Activated effector memory CD4-positive, alpha-beta T cell treated with anti-CD3 and anti-CD28 coated beads, Interleukin-2, amount 50 U/mL, for 16 hours (primary cell): ENCODE measurements at regions not wholly inside any gene's neighbourhood (a gene's known extent, or its start where the extent isn't known, plus 50 kb on each side); places are given as distances from the start of the nearest gene placed in this dataset.

Experiments used
- DNase-seq: peaks from one replicate; pipeline ENCODE4 v3.0.0-alpha.2; 2020

- DNase-seq: no peak
Measured at GRCh38 chr10:31604646-31605170, 285.7 kb downstream of the ZEB1 start.

GRCh38 chr10:31604096-31604495, 285.1 kb downstream of the ZEB1 start:
- no peak for DNase-seq

GRCh38 chr10:31603235-31604087, 284.4 kb downstream of the ZEB1 start:
- peak; percentile 89 for DNase-seq

GRCh38 chr10:31602541-31603234, 283.7 kb downstream of the ZEB1 start:
- no peak for DNase-seq

GRCh38 chr10:31601136-31601535, 282.1 kb downstream of the ZEB1 start:
- DNase-seq: no peak

GRCh38 chr10:31599626-31600504, 280.8 kb downstream of the ZEB1 start:
- no peak for DNase-seq

- no peak for DNase-seq
Measured at GRCh38 chr10:31596765-31597164, 277.7 kb downstream of the ZEB1 start.

GRCh38 chr10:31595992-31596391, 277.0 kb downstream of the ZEB1 start:
- DNase-seq: no peak

- no peak for DNase-seq
Measured at GRCh38 chr10:31594347-31594873, 275.4 kb downstream of the ZEB1 start.

GRCh38 chr10:31593124-31593523, 274.1 kb downstream of the ZEB1 start:
- no peak for DNase-seq

GRCh38 chr10:31591569-31591968, 272.6 kb downstream of the ZEB1 start:
- no peak for DNase-seq

GRCh38 chr10:31590023-31590800, 271.2 kb downstream of the ZEB1 start:
- no peak for DNase-seq

GRCh38 chr10:31587691-31588090, 268.7 kb downstream of the ZEB1 start:
- no peak for DNase-seq

- DNase-seq: no peak
Measured at GRCh38 chr10:31586723-31587638, 268.0 kb downstream of the ZEB1 start.

- no peak for DNase-seq
Measured at GRCh38 chr10:31584876-31585275, 265.9 kb downstream of the ZEB1 start.

GRCh38 chr10:31584098-31584631, 265.1 kb downstream of the ZEB1 start:
- no peak for DNase-seq

GRCh38 chr10:31583293-31583692, 264.3 kb downstream of the ZEB1 start:
- DNase-seq: no peak

GRCh38 chr10:31582365-31583052, 263.5 kb downstream of the ZEB1 start:
- DNase-seq: no peak

GRCh38 chr10:31581741-31582323, 262.8 kb downstream of the ZEB1 start:
- DNase-seq: no peak
